Upper lobe of left lung (tissue), 6 donors: ENCODE measurements at regions not wholly inside any gene's neighbourhood (a gene's known extent, or its start where the extent isn't known, plus 50 kb on each side); places are given as distances from the start of the nearest gene placed in this dataset.

Experiments used
- ATAC-seq, 2 donors: fragments of 200-7000 bp; cut with Tn5 transposase; one replicate each; pipeline ENCODE4 v1.9.1; 2022; ENCODE audit warnings: mild to moderate bottlenecking in 2 of 2, moderate library complexity in 2 of 2; ENCODE audit not compliant: low FRiP score in 2 of 2
- DNase-seq, 2 donors: peaks; one replicate each; pipeline ENCODE4 v3.0.0-alpha.2; 2019 to 2020
- H3K27ac ChIP-seq, 4 donors: fragments of 200-600 bp; sonication (generic); one replicate each; pipeline ENCODE4 v1.5.1; 2016 to 2019
- H3K27me3 ChIP-seq, 4 donors: fragments of 200-600 bp; sonication (generic); one replicate each; pipeline ENCODE4 v1.5.1; 2017 to 2019
- H3K36me3 ChIP-seq, 4 donors: fragments of 200-600 bp; sonication (generic); one replicate each; pipeline ENCODE4 v1.5.1; 2016 to 2019
- H3K4me1 ChIP-seq, 4 donors: fragments of 200-600 bp; sonication (generic); one replicate each; pipeline ENCODE4 v1.5.1; 2018 to 2019
- H3K4me3 ChIP-seq, 4 donors: fragments of 200-600 bp; sonication (generic); one replicate each; pipeline ENCODE4 v1.5.1; 2017 to 2019; ENCODE audit warnings: mild to moderate bottlenecking in 2 of 4, moderate library complexity in 1 of 4
- H3K9me3 ChIP-seq, 4 donors: fragments of 200-600 bp; sonication (generic); one replicate each; pipeline ENCODE4 v1.5.1; 2018 to 2019
- CTCF ChIP-seq, 6 experiments: fragments of 450-650 bp in 4 of 6; fragments of 200-600 bp in 2 of 6; sonication (generic) in 2 of 6; IDR thresholded peaks; one replicate each; pipeline ENCODE4 v1.5.1; 2016 to 2019; ENCODE audit warnings: antibody characterized with exemption in 6 of 6
- EP300 ChIP-seq, 4 donors: sonication (generic); formaldehyde crosslinking; IDR thresholded peaks; one replicate each; pipeline ENCODE4 v1.5.1; 2017; ENCODE audit warnings: antibody characterized with exemption in 4 of 4, control low read depth in 2 of 4
- POLR2A ChIP-seq, 4 donors: fragments of 450-650 bp; IDR thresholded peaks; one replicate each; pipeline ENCODE4 v1.5.1; 2016 to 2017; ENCODE audit warnings: antibody characterized with exemption in 4 of 4, mild to moderate bottlenecking in 2 of 4
- POLR2AphosphoS5 ChIP-seq, 2 donors: sonication (generic); formaldehyde crosslinking; IDR thresholded peaks; one replicate each; pipeline ENCODE4 v1.5.1; 2017; ENCODE audit warnings: antibody characterized with exemption in 2 of 2
- WGBS, 2 donors: methylation state at CpG; one replicate each; pipeline ENCODE4 v1.1.5; 2017 to 2018; 5-methylcytosine and 5-hydroxymethylcytosine counted together
- donor health status: DM: no; HTN: no; CAD: no; lungs with moderate emphysema.
- donor health status: DM: no; HTN: yes; CAD: no; lungs with severe emphysema.

DNA sequence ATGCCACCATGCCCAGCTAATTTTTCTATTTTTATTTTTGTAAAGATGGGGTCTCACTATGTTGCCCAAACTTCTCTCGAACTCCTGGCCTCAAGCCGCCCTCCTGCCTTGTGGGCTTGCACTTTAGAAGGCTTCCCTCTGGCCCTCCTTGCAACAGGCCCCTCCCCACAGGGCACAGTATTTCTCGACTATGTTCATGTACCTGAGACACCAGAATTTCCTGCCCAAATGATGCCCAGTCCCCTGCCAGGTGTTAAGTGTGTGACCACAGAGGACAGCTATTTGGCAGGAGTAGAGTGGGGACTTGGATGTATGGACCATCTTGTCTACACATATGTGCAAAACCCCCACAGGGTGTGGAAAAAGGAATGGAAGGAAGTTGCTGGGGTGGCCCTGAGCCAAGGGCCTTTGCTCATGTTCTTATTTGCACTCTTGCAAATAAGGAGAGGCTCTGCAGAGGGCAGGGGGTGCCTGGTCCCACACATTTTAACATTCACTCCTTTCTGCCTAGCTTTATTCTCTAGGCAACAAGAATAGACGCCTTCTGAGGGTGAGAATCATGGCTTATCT, 168.4 kb upstream of the PODXL start:
- WGBS, 2 donors = 71 to 75% methylated on average over 4 of the region's 4 CpGs

DNA sequence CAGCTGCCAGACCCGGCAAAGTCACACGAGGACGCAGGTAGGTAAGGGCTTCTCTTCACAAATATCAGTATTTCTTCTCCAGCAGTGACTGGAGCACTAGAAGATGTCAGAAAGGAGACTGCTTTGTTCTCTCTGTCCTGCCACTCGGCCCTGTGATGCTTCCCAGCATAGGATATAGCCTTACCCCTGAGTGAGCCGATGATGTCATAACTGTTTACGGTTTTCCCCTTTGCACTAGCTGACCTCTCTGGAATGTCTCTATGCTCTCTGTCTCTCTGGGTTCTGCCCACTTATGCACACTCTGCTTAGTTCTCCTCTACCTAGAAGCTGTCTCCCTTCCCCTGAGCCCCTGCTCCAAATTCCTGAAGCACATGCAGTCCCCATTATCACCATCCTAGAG, 167.5 kb upstream of the PODXL start:
- Histone ChIP-seq H3K9me3 (no peaks in the 10 kb centered on the region), H3K4me1 (no peaks in the 10 kb centered on the region), H3K27ac (no peak overlapping the region), H3K36me3 (no peaks in the 10 kb centered on the region), H3K4me3 (no peak overlapping the region), H3K27me3 (no peaks in the 10 kb centered on the region)
- TF ChIP-seq EP300 (IDR thresholded peaks at IDR 0.05) (no peak), POLR2AphosphoS5 (IDR thresholded peaks at IDR 0.05) (no peak), POLR2A (IDR thresholded peaks at IDR 0.05) (no peak), CTCF (IDR thresholded peaks at IDR 0.05) (no peak)
- DNase-seq = no peak
- 35 to 60% methylated on average over 6 of the region's 6 CpGs for WGBS, 2 donors
- no peak for ATAC-seq

More for the DNA sequence above, 168.4 kb upstream of the PODXL start:
- Histone ChIP-seq H3K27me3 (no peaks in the 10 kb centered on the region), H3K9me3 (no peaks in the 10 kb centered on the region), H3K4me1 (no peaks in the 10 kb centered on the region), H3K27ac (no peak overlapping the region), H3K36me3 (no peaks in the 10 kb centered on the region), H3K4me3 (no peak overlapping the region)
- TF ChIP-seq CTCF (IDR thresholded peaks at IDR 0.05) (no peak), POLR2AphosphoS5 (IDR thresholded peaks at IDR 0.05) (no peak), POLR2A (IDR thresholded peaks at IDR 0.05) (no peak), EP300 (IDR thresholded peaks at IDR 0.05) (no peak)
- DNase-seq = no peak
- no peak for ATAC-seq

GRCh38 chr7:131722371-131722770, 165.9 kb upstream of the PODXL start:
- Histone ChIP-seq H3K9me3 (no peaks in the 10 kb centered on the region), H3K27ac (no peak overlapping the region), H3K4me3 (no peak overlapping the region), H3K4me1 (no peaks in the 10 kb centered on the region), H3K36me3 (no peaks in the 10 kb centered on the region), H3K27me3 (no peaks in the 10 kb centered on the region)
- ATAC-seq (no peak), DNase-seq (no peak)
- 56 to 68% methylated on average over 4 of the region's 4 CpGs for WGBS, 2 donors
- TF ChIP-seq EP300 (IDR thresholded peaks at IDR 0.05) = no peak
- no peak for TF ChIP-seq POLR2AphosphoS5 (IDR thresholded peaks at IDR 0.05)
- no peak for TF ChIP-seq POLR2A (IDR thresholded peaks at IDR 0.05)
- TF ChIP-seq CTCF (IDR thresholded peaks at IDR 0.05) = no peak

- no peak for TF ChIP-seq POLR2A (IDR thresholded peaks at IDR 0.05)
- no peak for TF ChIP-seq EP300 (IDR thresholded peaks at IDR 0.05)
- no peak for TF ChIP-seq CTCF (IDR thresholded peaks at IDR 0.05)
- TF ChIP-seq POLR2AphosphoS5 (IDR thresholded peaks at IDR 0.05) = no peak
- Histone ChIP-seq H3K4me3 (no peak overlapping the region), H3K4me1 (no peaks in the 10 kb centered on the region), H3K36me3 (no peaks in the 10 kb centered on the region), H3K9me3 (no peaks in the 10 kb centered on the region), H3K27me3 (no peaks in the 10 kb centered on the region), H3K27ac (no peak overlapping the region)
- ATAC-seq = no peak
- no peak for DNase-seq
- 59 to 73% methylated on average over 3 of the region's 3 CpGs for whole genome bisulfite sequencing, 2 donors
Measured at GRCh38 chr7:131721660-131722059, 165.2 kb upstream of the PODXL start.

- ATAC-seq (no peak), DNase-seq (no peak)
- no peaks in the 10 kb centered on the region for H3K4me1 ChIP-seq
- no peak overlapping the region for H3K4me3 ChIP-seq
- no peaks in the 10 kb centered on the region for H3K36me3 ChIP-seq
- no peaks in the 10 kb centered on the region for H3K9me3 ChIP-seq
- H3K27ac ChIP-seq = no peak overlapping the region
- H3K27me3 ChIP-seq = no peaks in the 10 kb centered on the region
- TF ChIP-seq POLR2A (IDR thresholded peaks at IDR 0.05) = no peak
- TF ChIP-seq EP300 (IDR thresholded peaks at IDR 0.05) = no peak
- TF ChIP-seq POLR2AphosphoS5 (IDR thresholded peaks at IDR 0.05) = no peak
- no peak for TF ChIP-seq CTCF (IDR thresholded peaks at IDR 0.05)
- WGBS, 2 donors = 70 to 71% methylated on average over 2 of the region's 2 CpGs
Measured at GRCh38 chr7:131720703-131721102, 164.3 kb upstream of the PODXL start.
